Fibroblast of upper back skin (primary cell): ENCODE measurements at regions not wholly inside any gene's neighbourhood (a gene's known extent, or its start where the extent isn't known, plus 50 kb on each side); places are given as distances from the start of the nearest gene placed in this dataset.

Source experiments
- DNase-seq: peaks from one replicate; pipeline ENCODE4 v3.0.0-alpha.2; 2013

- no peak for DNase-seq
Observed at GRCh38 chr5:159422910-159423309, 92.6 kb upstream of the IL12B start.

GRCh38 chr5:159424123-159424522 lies 93.8 kb upstream of the IL12B start:
- no peak for DNase-seq

GRCh38 chr5:159426694-159427093 lies 96.4 kb upstream of the IL12B start:
- DNase-seq = no peak

- no peak for DNase-seq
Observed at GRCh38 chr5:159427180-159428012, 97.1 kb upstream of the IL12B start.

- no peak for DNase-seq
Observed at GRCh38 chr5:159430361-159431012, 100.2 kb upstream of the IL12B start.

GRCh38 chr5:159435855-159436254 lies 105.6 kb upstream of the IL12B start:
- no peak for DNase-seq

GRCh38 chr5:159438092-159438491 lies 107.8 kb upstream of the IL12B start:
- no peak for DNase-seq

GRCh38 chr5:159439002-159439401 lies 108.7 kb upstream of the IL12B start:
- no peak for DNase-seq

- DNase-seq = no peak
Observed at GRCh38 chr5:159440235-159440634, 109.9 kb upstream of the IL12B start.

GRCh38 chr5:159440968-159441367 lies 110.7 kb upstream of the IL12B start:
- no peak for DNase-seq

- no peak for DNase-seq
Observed at GRCh38 chr5:159441441-159441840, 111.2 kb upstream of the IL12B start.

GRCh38 chr5:159442206-159442850 lies 112.0 kb upstream of the IL12B start:
- DNase-seq = no peak

- peak; percentile 71 for DNase-seq
Observed at GRCh38 chr5:159444441-159445082, 114.3 kb upstream of the IL12B start.

GRCh38 chr5:159447116-159447515 lies 116.8 kb upstream of the IL12B start:
- no peak for DNase-seq

- no peak for DNase-seq
Observed at GRCh38 chr5:159448841-159449407, 118.6 kb upstream of the IL12B start.

GRCh38 chr5:159449925-159450324 lies 119.6 kb upstream of the IL12B start:
- peak; percentile 47 for DNase-seq

GRCh38 chr5:159450417-159450816 lies 120.1 kb upstream of the IL12B start:
- DNase-seq = no peak

GRCh38 chr5:159451197-159452052 lies 121.1 kb upstream of the IL12B start:
- peak; percentile 95 for DNase-seq

GRCh38 chr5:159452480-159453167 lies 122.3 kb upstream of the IL12B start:
- DNase-seq = no peak

GRCh38 chr5:159453209-159453608 lies 122.9 kb upstream of the IL12B start:
- DNase-seq = no peak

GRCh38 chr5:159456261-159456660 lies 126.0 kb upstream of the IL12B start:
- no peak for DNase-seq
